CD4-positive, alpha-beta memory T cell (primary cell): ENCODE measurements at regions not wholly inside any gene's neighbourhood (a gene's known extent, or its start where the extent isn't known, plus 50 kb on each side); places are given as distances from the start of the nearest gene placed in this dataset.
"Not testable (repeated sequence)": the region's sequence is repeated elsewhere in the genome, so short reads cannot be mapped to it uniquely, and the experiment has no call there.

Source experiments
- CTCF ChIA-PET: fragments of 350-600 bp; sonication (Branson Sonifier 250); formaldehyde crosslinking; loops from one replicate; lab custom pipeline; 2021; ENCODE audit warnings: inconsistent platforms; ENCODE audit not compliant: partially characterized antibody; lab: Charles Lee
- POLR2A ChIA-PET: fragments of 350-600 bp; sonication (Branson Sonifier 250); formaldehyde crosslinking; loops from one replicate; lab custom pipeline; 2021; ENCODE audit not compliant: partially characterized antibody; lab: Charles Lee
- DNase-seq, 5 donors: peaks; one replicate each; pipeline versions ENCODE4 v3.0.0 to v3.0.0-alpha.2; 2020 to 2022; ENCODE audit warnings: mixed read lengths in 1 of 5
- H3K27ac ChIP-seq: one replicate; pipeline ENCODE4 v1.7.0; 2013; ENCODE audit warnings: low read depth, low read length
- H3K27me3 ChIP-seq: 2 replicates; pipeline ENCODE4 v1.7.0; 2013; ENCODE audit warnings: mild to moderate bottlenecking, low read length, moderate library complexity; ENCODE audit not compliant: insufficient read depth
- H3K36me3 ChIP-seq: 2 replicates; pipeline ENCODE4 v1.7.0; 2013; ENCODE audit warnings: mild to moderate bottlenecking, low read length, moderate library complexity; ENCODE audit not compliant: insufficient read depth
- H3K4me1 ChIP-seq: 2 replicates; pipeline ENCODE4 v1.7.0; 2013; ENCODE audit warnings: mild to moderate bottlenecking, low read length, moderate library complexity; ENCODE audit not compliant: insufficient read depth
- H3K4me3 ChIP-seq, 2 donors: one replicate each; pipeline ENCODE4 v1.7.0; 2013; ENCODE audit warnings: low read length in 2 of 2, mild to moderate bottlenecking in 1 of 2
- H3K9me3 ChIP-seq, 2 donors: one replicate each; pipeline ENCODE4 v1.7.0; 2013; ENCODE audit warnings: low read length in 2 of 2, control low read depth in 1 of 2; ENCODE audit not compliant: control insufficient read depth in 1 of 2
- H3K27ac Mint-ChIP-seq, 7 donors: one replicate each; pipeline ENCODE4 v1.8.0; 2020 to 2021; ENCODE audit warnings: mixed read lengths in 7 of 7, mild to moderate bottlenecking in 6 of 7, inconsistent platforms in 3 of 7, moderate library complexity in 3 of 7
- H3K27me3 Mint-ChIP-seq, 2 donors: one replicate each; pipeline ENCODE4 v1.8.0; 2020 to 2021; ENCODE audit warnings: mixed read lengths in 2 of 2
- H3K36me3 Mint-ChIP-seq, 2 donors: one replicate each; pipeline ENCODE4 v1.8.0; 2020 to 2021; ENCODE audit warnings: mixed read lengths in 2 of 2, inconsistent platforms in 1 of 2, mild to moderate bottlenecking in 1 of 2
- H3K4me1 Mint-ChIP-seq, 4 donors: one replicate each; pipeline ENCODE4 v1.8.0; 2020 to 2021; ENCODE audit warnings: mixed read lengths in 4 of 4, mild to moderate bottlenecking in 1 of 4
- H3K4me3 Mint-ChIP-seq, 8 donors: one replicate each; pipeline ENCODE4 v1.8.0; 2020 to 2021; ENCODE audit warnings: mixed read lengths in 8 of 8, mild to moderate bottlenecking in 7 of 8, moderate library complexity in 6 of 8, inconsistent platforms in 3 of 8
- H3K9me3 Mint-ChIP-seq, 8 donors: one replicate each; pipeline ENCODE4 v1.8.0; 2020 to 2021; ENCODE audit warnings: mixed read lengths in 8 of 8, mild to moderate bottlenecking in 5 of 8, inconsistent platforms in 3 of 8, moderate library complexity in 1 of 8
- intact Hi-C: fragments of 100-400 bp; cut with micrococcal nuclease; formaldehyde crosslinking; loops from one replicate; pipeline ENCODE4 v1.15.1; 2023

DNA sequence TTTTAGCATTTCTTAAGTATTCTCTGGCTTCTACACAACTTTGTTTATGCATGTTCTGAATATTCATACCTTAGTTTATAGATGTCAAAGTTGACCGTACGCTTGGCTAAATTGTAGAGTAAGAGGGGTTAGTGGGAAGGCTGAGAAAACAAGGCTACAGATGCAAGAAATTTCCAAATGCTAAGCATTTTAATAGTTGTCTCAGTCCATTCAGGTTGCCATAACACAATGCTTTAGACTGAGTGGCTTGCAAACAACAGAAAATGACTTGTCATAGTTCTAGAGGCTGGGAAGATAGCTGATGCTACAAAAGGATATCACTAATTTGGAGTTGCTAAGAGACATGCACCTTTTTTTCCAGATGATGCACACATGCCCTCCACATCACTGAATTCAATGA lies 53.0 kb upstream of the C1QTNF3 start:
- H3K4me3 Mint-ChIP-seq, H3K36me3 Mint-ChIP-seq, POLR2A ChIA-PET, intact Hi-C loops, H3K4me1 ChIP-seq, DNase-seq, H3K27ac Mint-ChIP-seq, H3K4me3 ChIP-seq, H3K9me3 ChIP-seq, H3K27me3 Mint-ChIP-seq, H3K27me3 ChIP-seq, H3K4me1 Mint-ChIP-seq, H3K9me3 Mint-ChIP-seq, H3K27ac ChIP-seq, H3K36me3 ChIP-seq, CTCF ChIA-PET: not testable (repeated sequence)

- H3K36me3 ChIP-seq, CTCF ChIA-PET, H3K27me3 ChIP-seq, H3K27ac ChIP-seq, H3K9me3 ChIP-seq, H3K4me3 ChIP-seq, H3K36me3 Mint-ChIP-seq, DNase-seq, H3K9me3 Mint-ChIP-seq, H3K4me3 Mint-ChIP-seq, H3K27me3 Mint-ChIP-seq, H3K4me1 Mint-ChIP-seq, H3K4me1 ChIP-seq, POLR2A ChIA-PET, H3K27ac Mint-ChIP-seq, intact Hi-C loops: not testable (repeated sequence)
Observed at GRCh38 chr5:34099891-34100290, 56.9 kb upstream of the C1QTNF3 start.

DNA sequence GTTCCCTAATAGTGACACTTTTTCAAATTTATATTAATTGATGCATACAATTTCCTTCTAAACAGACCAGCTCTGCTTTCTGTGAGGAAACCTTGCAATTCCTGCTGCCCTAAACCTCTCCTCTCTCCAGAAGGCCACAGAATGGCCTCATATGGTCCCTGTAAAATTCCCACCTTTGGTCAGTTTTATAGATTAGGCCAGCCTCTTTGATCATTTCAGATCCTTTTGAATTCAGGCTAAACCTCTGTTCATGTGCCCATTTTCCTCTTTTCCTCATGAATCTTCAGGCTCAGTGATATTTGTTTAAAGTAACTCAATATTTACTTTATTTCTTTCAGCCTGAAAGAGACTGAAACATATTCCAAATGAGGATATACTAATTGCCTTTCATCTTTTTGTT lies 58.6 kb upstream of the C1QTNF3 start:
- DNase-seq, H3K4me3 ChIP-seq, H3K4me1 ChIP-seq, H3K27ac Mint-ChIP-seq, H3K36me3 ChIP-seq, H3K9me3 Mint-ChIP-seq, CTCF ChIA-PET, H3K27ac ChIP-seq, H3K27me3 ChIP-seq, H3K36me3 Mint-ChIP-seq, H3K4me1 Mint-ChIP-seq, H3K27me3 Mint-ChIP-seq, POLR2A ChIA-PET, H3K4me3 Mint-ChIP-seq, H3K9me3 ChIP-seq, intact Hi-C loops: not testable (repeated sequence)

DNA sequence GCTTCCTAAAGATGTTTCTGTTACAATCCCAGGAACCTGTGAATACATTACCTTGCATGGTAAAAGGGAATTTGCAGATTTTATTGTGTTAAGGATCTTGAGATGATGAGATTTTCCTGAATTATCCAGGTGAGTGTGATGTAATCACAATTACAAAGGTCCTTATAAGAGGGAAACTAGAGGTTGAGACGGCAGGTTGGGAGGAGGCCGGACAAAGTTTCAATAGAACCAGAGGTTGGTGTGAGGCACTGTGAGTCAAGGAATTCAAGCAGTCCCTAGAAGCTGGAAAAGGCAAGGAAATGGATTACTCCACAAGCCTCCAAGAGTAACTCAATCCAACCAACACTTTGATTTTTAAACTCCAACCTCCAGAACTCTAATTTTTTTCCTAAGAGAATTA lies 65.9 kb upstream of the C1QTNF3 start:
- H3K4me1 ChIP-seq, H3K27ac Mint-ChIP-seq, H3K4me3 Mint-ChIP-seq, H3K27ac ChIP-seq, H3K9me3 ChIP-seq, CTCF ChIA-PET, H3K36me3 ChIP-seq, H3K9me3 Mint-ChIP-seq, H3K27me3 ChIP-seq, H3K27me3 Mint-ChIP-seq, H3K36me3 Mint-ChIP-seq, H3K4me1 Mint-ChIP-seq, H3K4me3 ChIP-seq, intact Hi-C loops, DNase-seq, POLR2A ChIA-PET: not testable (repeated sequence)

- CTCF ChIA-PET, result not testable (repeated sequence)
- peaks cover 19 to 25% of the 10 kb centered on the region in 2 donors for H3K36me3 Mint-ChIP-seq
Observed at GRCh38 chr5:34124280-34124679, 81.3 kb upstream of the C1QTNF3 start.

DNA sequence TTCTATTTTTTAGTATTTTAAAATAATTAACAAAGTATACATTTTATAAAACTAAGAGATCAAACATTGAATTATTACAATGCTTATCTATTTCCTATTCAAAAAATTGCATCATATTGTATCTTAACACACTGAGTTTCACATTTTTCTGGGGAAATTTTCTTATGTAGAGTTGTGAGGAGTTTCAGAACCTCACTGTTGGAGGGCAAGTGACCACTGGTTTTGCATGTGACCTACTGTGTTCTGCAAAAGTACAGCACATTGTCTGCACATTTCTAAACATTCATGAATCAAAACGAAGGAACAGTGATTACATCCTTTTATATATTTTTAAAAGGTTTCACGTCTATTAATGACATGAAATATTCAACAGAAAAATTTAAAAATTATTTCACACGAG lies 82.3 kb upstream of the C1QTNF3 start:
- H3K27ac ChIP-seq, H3K9me3 Mint-ChIP-seq, intact Hi-C loops, H3K4me3 ChIP-seq, DNase-seq, H3K4me1 ChIP-seq, H3K27me3 ChIP-seq, CTCF ChIA-PET, H3K27ac Mint-ChIP-seq, POLR2A ChIA-PET, H3K4me3 Mint-ChIP-seq, H3K9me3 ChIP-seq, H3K27me3 Mint-ChIP-seq, H3K4me1 Mint-ChIP-seq, H3K36me3 ChIP-seq: not testable (repeated sequence)
- peaks cover 17 to 25% of the 10 kb centered on the region in 2 donors for H3K36me3 Mint-ChIP-seq

More at GRCh38 chr5:34124280-34124679, 81.3 kb upstream of the C1QTNF3 start:
- H3K9me3 ChIP-seq, H3K4me1 Mint-ChIP-seq, H3K9me3 Mint-ChIP-seq, intact Hi-C loops, H3K4me1 ChIP-seq, H3K36me3 ChIP-seq, H3K27me3 Mint-ChIP-seq, H3K4me3 ChIP-seq, POLR2A ChIA-PET, H3K27me3 ChIP-seq, H3K4me3 Mint-ChIP-seq, DNase-seq, H3K27ac ChIP-seq: not testable (repeated sequence)
- H3K27ac Mint-ChIP-seq, result peak overlapping the region in 1 of 7 donors; percentile 27

DNA sequence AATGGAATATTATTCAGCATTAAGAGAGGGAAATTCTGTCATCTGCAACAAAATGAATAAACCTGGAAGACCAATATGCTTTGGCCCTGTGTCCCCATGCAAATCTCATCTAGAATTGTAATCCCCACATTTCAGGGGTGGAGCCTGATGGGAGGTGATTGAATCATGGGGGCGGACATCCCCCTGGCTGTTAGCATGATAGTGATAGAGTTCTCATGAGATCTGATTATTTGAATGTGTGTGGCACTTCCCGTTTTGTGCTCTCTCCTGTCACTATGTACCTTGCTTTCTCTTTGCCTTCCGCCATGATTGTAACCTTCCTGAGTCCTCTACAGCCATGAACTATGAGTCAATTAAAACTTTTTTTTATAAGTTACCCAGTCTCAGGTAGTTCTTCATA lies 83.7 kb upstream of the C1QTNF3 start:
- H3K4me3 ChIP-seq, CTCF ChIA-PET, H3K27ac Mint-ChIP-seq, H3K4me1 Mint-ChIP-seq, H3K27ac ChIP-seq, intact Hi-C loops, H3K9me3 ChIP-seq, H3K9me3 Mint-ChIP-seq, H3K27me3 ChIP-seq, POLR2A ChIA-PET, H3K4me1 ChIP-seq, H3K36me3 ChIP-seq, H3K4me3 Mint-ChIP-seq, DNase-seq, H3K27me3 Mint-ChIP-seq: not testable (repeated sequence)
- peaks cover 13 to 18% of the 10 kb centered on the region in 2 donors for H3K36me3 Mint-ChIP-seq

- H3K9me3 Mint-ChIP-seq, CTCF ChIA-PET, H3K36me3 ChIP-seq, H3K9me3 ChIP-seq, POLR2A ChIA-PET, intact Hi-C loops, H3K27ac ChIP-seq, H3K4me3 Mint-ChIP-seq, H3K4me3 ChIP-seq, H3K27me3 ChIP-seq, H3K4me1 ChIP-seq, DNase-seq, H3K4me1 Mint-ChIP-seq, H3K27me3 Mint-ChIP-seq: not testable (repeated sequence)
- Mint-ChIP-seq H3K27ac (peak overlapping the region in 1 of 7 donors; percentile 68), H3K36me3 (peaks cover 6 to 11% of the 10 kb centered on the region in 2 donors)
Observed at GRCh38 chr5:34127818-34128217, 84.8 kb upstream of the C1QTNF3 start.
